GM10266 (cell line): ENCODE measurements at regions not wholly inside any gene's neighbourhood (a gene's known extent, or its start where the extent isn't known, plus 50 kb on each side); places are given as distances from the start of the nearest gene placed in this dataset.

ENCODE experiments used
- DNase-seq: peaks from one replicate; pipeline ENCODE4 v3.0.0; 2012; ENCODE audit errors: extremely low spot score
- TF ChIP-seq, protein P1 (sequence below): IDR thresholded peaks from 2 replicates; pipeline ENCODE4 v1.5.1; 2012; ENCODE audit warnings: mild to moderate bottlenecking, low read depth; ENCODE audit not compliant: control insufficient read depth, insufficient read depth; ENCODE audit errors: missing control alignments

DNA sequence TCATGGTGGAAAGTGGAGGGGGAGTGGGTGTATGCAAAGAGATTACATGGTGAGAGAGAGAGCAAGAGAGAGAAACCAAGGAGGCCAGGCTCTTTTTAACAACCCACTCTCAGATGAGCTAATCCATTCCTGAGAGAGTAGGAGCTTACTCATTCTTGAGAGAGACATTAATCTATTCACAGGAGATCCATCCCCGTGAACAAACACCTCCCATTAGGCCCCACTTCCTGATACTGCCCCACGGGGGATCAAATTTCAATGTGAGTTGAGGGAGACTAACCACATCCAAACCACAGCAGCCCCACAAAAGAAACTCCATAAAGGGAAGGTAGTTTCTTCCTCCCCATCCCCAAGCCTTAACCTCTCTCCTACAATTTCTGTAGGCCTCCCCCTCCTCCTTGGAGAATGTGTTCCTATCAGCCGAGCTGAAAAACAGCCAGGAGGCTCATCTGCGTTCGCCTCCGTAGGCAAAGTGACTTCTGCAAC lies 450.0 kb downstream of the NPIPA7 start:
- DNase-seq, result no peak

DNA sequence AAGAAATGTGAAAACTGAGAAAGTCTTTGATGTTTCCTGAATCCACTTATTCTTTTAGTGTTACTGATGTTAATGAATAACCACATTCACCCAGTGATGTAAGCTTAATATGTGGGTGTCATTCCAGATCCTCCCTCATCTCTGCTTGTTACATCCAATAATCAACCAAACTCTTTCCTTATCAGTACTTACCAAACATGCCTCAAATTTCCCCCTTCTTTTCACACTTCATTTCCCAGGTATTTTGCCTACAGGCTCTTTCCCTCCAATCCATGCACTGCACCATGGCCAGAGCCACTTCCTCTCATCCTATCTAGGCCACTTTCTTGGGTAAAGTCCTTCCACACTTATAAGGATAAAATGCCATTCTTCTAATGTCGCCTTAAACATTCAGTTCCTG lies 451.5 kb downstream of the NPIPA7 start:
- TF ChIP-seq, protein P1, sequence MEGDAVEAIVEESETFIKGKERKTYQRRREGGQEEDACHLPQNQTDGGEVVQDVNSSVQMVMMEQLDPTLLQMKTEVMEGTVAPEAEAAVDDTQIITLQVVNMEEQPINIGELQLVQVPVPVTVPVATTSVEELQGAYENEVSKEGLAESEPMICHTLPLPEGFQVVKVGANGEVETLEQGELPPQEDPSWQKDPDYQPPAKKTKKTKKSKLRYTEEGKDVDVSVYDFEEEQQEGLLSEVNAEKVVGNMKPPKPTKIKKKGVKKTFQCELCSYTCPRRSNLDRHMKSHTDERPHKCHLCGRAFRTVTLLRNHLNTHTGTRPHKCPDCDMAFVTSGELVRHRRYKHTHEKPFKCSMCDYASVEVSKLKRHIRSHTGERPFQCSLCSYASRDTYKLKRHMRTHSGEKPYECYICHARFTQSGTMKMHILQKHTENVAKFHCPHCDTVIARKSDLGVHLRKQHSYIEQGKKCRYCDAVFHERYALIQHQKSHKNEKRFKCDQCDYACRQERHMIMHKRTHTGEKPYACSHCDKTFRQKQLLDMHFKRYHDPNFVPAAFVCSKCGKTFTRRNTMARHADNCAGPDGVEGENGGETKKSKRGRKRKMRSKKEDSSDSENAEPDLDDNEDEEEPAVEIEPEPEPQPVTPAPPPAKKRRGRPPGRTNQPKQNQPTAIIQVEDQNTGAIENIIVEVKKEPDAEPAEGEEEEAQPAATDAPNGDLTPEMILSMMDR, result no peak
- DNase-seq, result no peak

More for the DNA sequence above, 450.0 kb downstream of the NPIPA7 start:
- TF ChIP-seq, protein P1, result no peak

DNA sequence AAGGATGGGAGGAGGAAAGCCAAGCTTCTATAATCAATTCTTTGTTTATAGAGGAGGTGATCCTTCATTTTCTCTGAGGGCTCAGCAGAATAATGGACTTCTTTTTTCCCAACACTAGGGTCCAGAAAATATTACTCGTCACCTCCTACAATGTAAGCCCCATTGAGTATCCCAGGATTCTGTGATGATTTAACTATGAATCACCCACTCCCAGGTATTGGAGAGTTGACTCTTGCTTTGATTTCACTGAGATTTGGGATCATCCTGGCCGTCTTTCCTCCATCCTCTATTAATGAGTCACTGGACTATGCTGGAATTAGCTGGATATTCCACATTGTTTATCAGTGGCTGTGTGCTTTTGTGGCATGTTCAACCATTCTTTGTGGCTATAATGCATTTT lies 452.0 kb downstream of the NPIPA7 start:
- DNase-seq, result no peak
- TF ChIP-seq, protein P1, result no peak

DNA sequence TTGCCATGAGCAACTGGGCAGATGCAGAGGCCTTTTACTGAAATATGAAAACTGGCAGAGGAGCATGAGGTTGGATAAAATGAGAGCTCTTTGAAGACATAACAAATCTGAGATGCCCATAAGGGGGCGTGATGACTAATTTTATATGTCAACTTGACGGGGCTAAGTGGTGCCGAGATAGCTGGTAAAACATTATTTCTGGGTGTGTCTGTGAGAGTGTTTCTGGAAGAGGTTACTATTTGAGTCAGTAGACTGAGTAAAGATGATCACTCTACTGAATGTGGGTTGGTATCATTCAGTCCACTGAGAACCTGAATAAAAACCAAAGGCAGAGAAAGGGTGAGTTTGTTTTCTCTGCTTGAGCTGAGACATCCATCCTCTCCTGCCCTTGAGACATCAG lies 454.2 kb downstream of the NPIPA7 start:
- DNase-seq, result no peak
- TF ChIP-seq, protein P1, result no peak

DNA sequence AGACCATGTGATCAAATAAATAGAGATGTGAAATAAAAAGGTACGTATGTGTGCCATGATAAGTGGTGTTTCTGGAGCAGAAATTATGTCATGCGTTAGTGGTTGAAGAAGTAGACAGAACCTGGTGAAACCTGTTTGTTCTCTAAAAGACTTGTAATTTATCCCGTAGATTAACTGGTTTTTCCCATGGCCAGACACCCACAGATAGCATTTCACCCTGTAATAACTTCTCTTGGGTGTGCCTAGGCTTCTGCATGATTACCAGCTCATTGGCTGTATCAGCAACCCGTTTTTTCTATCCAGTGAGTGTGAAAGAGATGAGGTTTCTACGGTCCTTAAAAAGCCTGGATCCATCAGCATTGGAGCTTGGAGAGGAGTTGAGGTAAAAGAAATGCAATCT lies 471.3 kb downstream of the NPIPA7 start:
- DNase-seq, result no peak
- TF ChIP-seq, protein P1, result no peak

DNA sequence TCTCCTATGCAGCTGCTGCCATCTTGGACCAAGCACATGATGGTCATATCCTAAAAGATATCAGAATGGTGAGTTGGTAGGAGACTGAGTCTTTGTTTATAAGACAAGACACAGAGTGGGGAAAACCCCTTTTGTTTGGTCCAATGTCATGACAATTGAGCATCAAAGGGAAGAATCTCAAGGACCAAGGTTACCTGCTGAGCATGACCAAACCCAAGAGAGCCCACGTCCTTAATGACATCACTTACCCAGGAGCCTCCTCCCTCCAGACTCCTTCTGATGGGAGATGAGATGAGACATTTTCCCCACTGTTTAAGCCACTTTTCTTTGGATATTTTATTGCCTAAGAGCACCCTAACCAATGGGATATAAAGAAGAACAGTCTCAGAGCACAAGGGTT lies 478.1 kb downstream of the NPIPA7 start:
- DNase-seq, result no peak
- TF ChIP-seq, protein P1, result no peak

DNA sequence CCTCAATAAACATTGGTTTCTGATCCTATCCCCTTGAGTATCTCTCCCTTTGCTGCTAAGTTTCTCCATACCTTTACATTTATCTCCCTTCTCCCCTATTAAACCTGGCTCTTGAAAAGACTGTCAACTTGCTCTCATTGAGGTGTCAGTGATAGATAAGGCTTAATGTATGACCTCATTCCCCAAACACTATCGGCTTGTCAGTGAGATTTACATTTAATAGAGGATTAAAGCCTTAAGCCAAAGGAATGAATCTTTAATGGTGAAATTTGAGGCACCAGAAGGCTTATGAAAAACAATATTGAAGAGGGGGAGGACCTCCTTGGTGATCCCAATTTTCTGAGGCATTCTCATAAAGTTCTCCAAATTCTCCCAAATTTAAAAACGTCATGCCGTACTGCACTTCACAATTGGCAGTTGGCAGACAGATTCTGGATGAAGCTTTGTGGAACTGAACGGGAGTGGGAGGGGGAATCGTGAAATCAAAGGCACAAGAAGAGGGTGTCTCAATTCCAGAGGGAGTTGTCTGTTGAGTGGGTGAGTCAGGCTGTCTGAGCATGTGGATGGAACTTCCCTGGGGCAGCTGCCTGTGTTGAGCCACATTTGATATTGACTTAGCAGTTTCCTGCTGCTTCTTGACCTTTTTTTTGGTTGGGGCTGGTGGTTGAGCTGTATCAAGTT lies 478.8 kb downstream of the NPIPA7 start:
- no peak for DNase-seq
- TF ChIP-seq, protein P1, result no peak
